ENCODE measurements at regions not wholly inside any gene's neighbourhood (a gene's known extent, or its start where the extent isn't known, plus 50 kb on each side); places are given as distances from the start of the nearest gene placed in this dataset.
A peak's percentile ranks its signal among the peaks of the same experiment; 100 is the strongest.

- intact Hi-C loops (cut with micrococcal nuclease), result no loop called here
- H3K36me3 ChIP-seq (ENCODE audit: control insufficient read depth in 2 of 3, insufficient read depth in 3 of 3, low read length in 3 of 3), result no peaks in the 10 kb centered on the region
- H3K27ac ChIP-seq (ENCODE audit: low read depth, low read length), result no peak overlapping the region
- no peak overlapping the region for H3K4me3 ChIP-seq (ENCODE audit: low read length)
- no peaks in the 10 kb centered on the region for H3K9me3 ChIP-seq (ENCODE audit: control insufficient read depth in 2 of 3, low read length in 3 of 3)
- Mint-ChIP-seq H3K9me3 (peaks cover 0 to 2% (median 0%) of the 10 kb centered on the region in 11 donors), H3K27ac (no peak overlapping the region), H3K4me3 (no peak overlapping the region), H3K27me3 (peaks cover 0 to 37% (median 26%) of the 10 kb centered on the region in 5 donors), H3K36me3 (no peaks in the 10 kb centered on the region), H3K4me1 (peaks cover 0 to under 1% (median 0%) of the 10 kb centered on the region in 7 donors)
- ChIA-PET POLR2A (no interaction called here), CTCF (no interaction called here)
- DNase-seq, result peak in 1 of 9 donors; percentile 7
- H3K4me1 ChIP-seq (ENCODE audit: control insufficient read depth in 2 of 2, insufficient read depth in 2 of 2, low read length in 2 of 2), result no peaks in the 10 kb centered on the region
- no peaks in the 10 kb centered on the region for H3K27me3 ChIP-seq (ENCODE audit: control insufficient read depth in 2 of 2, insufficient read depth in 2 of 2, low read length in 2 of 2)
- ATAC-seq, result no peak
Observed at GRCh38 chr11:134483291-134483690, 71.2 kb upstream of the B3GAT1 start.

- H3K27me3 Mint-ChIP-seq, result peaks cover 0 to 38% (median 23%) of the 10 kb centered on the region in 5 donors
- no peaks in the 10 kb centered on the region for H3K4me1 Mint-ChIP-seq
- no peaks in the 10 kb centered on the region for H3K36me3 Mint-ChIP-seq
- POLR2A ChIA-PET, result no interaction called here
- intact Hi-C loops (cut with micrococcal nuclease), result no loop called here
- no peak overlapping the region for H3K4me3 Mint-ChIP-seq
- H3K27ac ChIP-seq (ENCODE audit: low read depth, low read length), result no peak overlapping the region
- no peaks in the 10 kb centered on the region for H3K9me3 ChIP-seq (ENCODE audit: control insufficient read depth in 2 of 3, low read length in 3 of 3)
- CTCF ChIA-PET, result no interaction called here
- peaks cover 0 to 2% (median 0%) of the 10 kb centered on the region in 11 donors for H3K9me3 Mint-ChIP-seq
- no peaks in the 10 kb centered on the region for H3K36me3 ChIP-seq (ENCODE audit: control insufficient read depth in 2 of 3, insufficient read depth in 3 of 3, low read length in 3 of 3)
- DNase-seq (no peak), ATAC-seq (no peak)
- H3K27ac Mint-ChIP-seq, result no peak overlapping the region
- H3K4me1 ChIP-seq (ENCODE audit: control insufficient read depth in 2 of 2, insufficient read depth in 2 of 2, low read length in 2 of 2), result no peaks in the 10 kb centered on the region
- no peak overlapping the region for H3K4me3 ChIP-seq (ENCODE audit: low read length)
- H3K27me3 ChIP-seq (ENCODE audit: control insufficient read depth in 2 of 2, insufficient read depth in 2 of 2, low read length in 2 of 2), result no peaks in the 10 kb centered on the region
Observed at GRCh38 chr11:134482865-134483264, 70.8 kb upstream of the B3GAT1 start.

GRCh38 chr11:134481933-134482527, 70.0 kb upstream of the B3GAT1 start:
- no peaks in the 10 kb centered on the region for H3K4me1 Mint-ChIP-seq
- DNase-seq (peak in 1 of 9 donors; percentile 10), ATAC-seq (no peak)
- no peaks in the 10 kb centered on the region for H3K4me1 ChIP-seq (ENCODE audit: control insufficient read depth in 2 of 2, insufficient read depth in 2 of 2, low read length in 2 of 2)
- H3K4me3 ChIP-seq (ENCODE audit: low read length), result no peak overlapping the region
- H3K27me3 ChIP-seq (ENCODE audit: control insufficient read depth in 2 of 2, insufficient read depth in 2 of 2, low read length in 2 of 2), result no peaks in the 10 kb centered on the region
- H3K27ac ChIP-seq (ENCODE audit: low read depth, low read length), result no peak overlapping the region
- H3K9me3 ChIP-seq (ENCODE audit: control insufficient read depth in 2 of 3, low read length in 3 of 3), result no peaks in the 10 kb centered on the region
- CTCF ChIA-PET, result no interaction called here
- no peaks in the 10 kb centered on the region for H3K36me3 Mint-ChIP-seq
- POLR2A ChIA-PET, result no interaction called here
- H3K9me3 Mint-ChIP-seq, result peaks cover 0 to 2% (median 0%) of the 10 kb centered on the region in 11 donors
- no peak overlapping the region for H3K27ac Mint-ChIP-seq
- H3K27me3 Mint-ChIP-seq, result peaks cover 0 to 40% (median 18%) of the 10 kb centered on the region in 5 donors
- H3K36me3 ChIP-seq (ENCODE audit: control insufficient read depth in 2 of 3, insufficient read depth in 3 of 3, low read length in 3 of 3), result no peaks in the 10 kb centered on the region
- intact Hi-C loops (cut with micrococcal nuclease), result no loop called here
- no peak overlapping the region for H3K4me3 Mint-ChIP-seq

GRCh38 chr11:134481135-134481534, 69.1 kb upstream of the B3GAT1 start:
- CTCF ChIA-PET, result no interaction called here
- H3K36me3 Mint-ChIP-seq, result no peaks in the 10 kb centered on the region
- H3K27ac Mint-ChIP-seq, result no peak overlapping the region

GRCh38 chr11:134480136-134480712, 68.2 kb upstream of the B3GAT1 start:
- no peaks in the 10 kb centered on the region for H3K4me1 ChIP-seq (ENCODE audit: control insufficient read depth in 2 of 2, insufficient read depth in 2 of 2, low read length in 2 of 2)
- Mint-ChIP-seq H3K9me3 (peaks cover 0 to 2% (median 0%) of the 10 kb centered on the region in 11 donors), H3K4me1 (no peaks in the 10 kb centered on the region), H3K36me3 (no peaks in the 10 kb centered on the region), H3K27ac (no peak overlapping the region), H3K4me3 (no peak overlapping the region), H3K27me3 (peaks cover 4 to 52% (median 25%) of the 10 kb centered on the region in 5 donors)
- H3K27me3 ChIP-seq (ENCODE audit: control insufficient read depth in 2 of 2, insufficient read depth in 2 of 2, low read length in 2 of 2), result no peaks in the 10 kb centered on the region
- ChIA-PET POLR2A (no interaction called here), CTCF (no interaction called here)
- H3K36me3 ChIP-seq (ENCODE audit: control insufficient read depth in 2 of 3, insufficient read depth in 3 of 3, low read length in 3 of 3), result no peaks in the 10 kb centered on the region
- DNase-seq, result no peak
- no peak overlapping the region for H3K27ac ChIP-seq (ENCODE audit: low read depth, low read length)
- intact Hi-C loops (cut with micrococcal nuclease), result no loop called here
- ATAC-seq, result no peak
- no peak overlapping the region for H3K4me3 ChIP-seq (ENCODE audit: low read length)
- H3K9me3 ChIP-seq (ENCODE audit: control insufficient read depth in 2 of 3, low read length in 3 of 3), result no peaks in the 10 kb centered on the region

More at GRCh38 chr11:134481135-134481534, 69.1 kb upstream of the B3GAT1 start:
- H3K4me3 ChIP-seq (ENCODE audit: low read length), result no peak overlapping the region
- peaks cover 4 to 43% (median 26%) of the 10 kb centered on the region in 5 donors for H3K27me3 Mint-ChIP-seq
- no peaks in the 10 kb centered on the region for H3K4me1 Mint-ChIP-seq
- no peaks in the 10 kb centered on the region for H3K9me3 ChIP-seq (ENCODE audit: control insufficient read depth in 2 of 3, low read length in 3 of 3)
- ATAC-seq (no peak), DNase-seq (no peak)
- H3K27me3 ChIP-seq (ENCODE audit: control insufficient read depth in 2 of 2, insufficient read depth in 2 of 2, low read length in 2 of 2), result no peaks in the 10 kb centered on the region
- no peaks in the 10 kb centered on the region for H3K36me3 ChIP-seq (ENCODE audit: control insufficient read depth in 2 of 3, insufficient read depth in 3 of 3, low read length in 3 of 3)
- no peaks in the 10 kb centered on the region for H3K4me1 ChIP-seq (ENCODE audit: control insufficient read depth in 2 of 2, insufficient read depth in 2 of 2, low read length in 2 of 2)
- no peak overlapping the region for H3K4me3 Mint-ChIP-seq
- intact Hi-C loops (cut with micrococcal nuclease), result no loop called here
- H3K27ac ChIP-seq (ENCODE audit: low read depth, low read length), result no peak overlapping the region
- H3K9me3 Mint-ChIP-seq, result peaks cover 0 to 2% (median 0%) of the 10 kb centered on the region in 11 donors
- POLR2A ChIA-PET, result no interaction called here

- DNase-seq (no peak), ATAC-seq (no peak)
- H3K4me3 Mint-ChIP-seq, result no peak overlapping the region
- CTCF ChIA-PET, result no interaction called here
- H3K4me1 Mint-ChIP-seq, result no peaks in the 10 kb centered on the region
- peaks cover 4 to 59% (median 31%) of the 10 kb centered on the region in 5 donors for H3K27me3 Mint-ChIP-seq
- no peaks in the 10 kb centered on the region for H3K36me3 Mint-ChIP-seq
- H3K27ac Mint-ChIP-seq, result no peak overlapping the region
- no peaks in the 10 kb centered on the region for H3K9me3 Mint-ChIP-seq
- Histone ChIP-seq H3K9me3 (ENCODE audit: control insufficient read depth in 2 of 3, low read length in 3 of 3) (no peaks in the 10 kb centered on the region), H3K36me3 (ENCODE audit: control insufficient read depth in 2 of 3, insufficient read depth in 3 of 3, low read length in 3 of 3) (no peaks in the 10 kb centered on the region), H3K27ac (ENCODE audit: low read depth, low read length) (no peak overlapping the region), H3K4me1 (ENCODE audit: control insufficient read depth in 2 of 2, insufficient read depth in 2 of 2, low read length in 2 of 2) (no peaks in the 10 kb centered on the region), H3K27me3 (ENCODE audit: control insufficient read depth in 2 of 2, insufficient read depth in 2 of 2, low read length in 2 of 2) (no peaks in the 10 kb centered on the region), H3K4me3 (ENCODE audit: low read length) (no peak overlapping the region)
- POLR2A ChIA-PET, result no interaction called here
- intact Hi-C loops (cut with micrococcal nuclease), result no loop called here
Observed at GRCh38 chr11:134479206-134480135, 67.4 kb upstream of the B3GAT1 start.

All from naive thymus-derived CD4-positive, alpha-beta T cell (primary cell).